Hepatocyte (in vitro differentiated cells): ENCODE measurements at regions not wholly inside any gene's neighbourhood (a gene's known extent, or its start where the extent isn't known, plus 50 kb on each side); places are given as distances from the start of the nearest gene placed in this dataset.

ENCODE experiments used
- EZH2 ChIP-seq: fragments of 200-600 bp; sonication (generic); IDR thresholded peaks from 2 replicates; pipeline ENCODE4 v1.6.1; 2016; ENCODE audit warnings: antibody characterized with exemption, mild to moderate bottlenecking, borderline replicate concordance
- TF ChIP-seq, protein P1 (sequence below): fragments of 200-600 bp; sonication (generic); IDR thresholded peaks from 2 replicates; pipeline ENCODE4 v1.5.1; 2016; ENCODE audit warnings: antibody characterized with exemption, mild to moderate bottlenecking; ENCODE audit not compliant: poor library complexity

DNA sequence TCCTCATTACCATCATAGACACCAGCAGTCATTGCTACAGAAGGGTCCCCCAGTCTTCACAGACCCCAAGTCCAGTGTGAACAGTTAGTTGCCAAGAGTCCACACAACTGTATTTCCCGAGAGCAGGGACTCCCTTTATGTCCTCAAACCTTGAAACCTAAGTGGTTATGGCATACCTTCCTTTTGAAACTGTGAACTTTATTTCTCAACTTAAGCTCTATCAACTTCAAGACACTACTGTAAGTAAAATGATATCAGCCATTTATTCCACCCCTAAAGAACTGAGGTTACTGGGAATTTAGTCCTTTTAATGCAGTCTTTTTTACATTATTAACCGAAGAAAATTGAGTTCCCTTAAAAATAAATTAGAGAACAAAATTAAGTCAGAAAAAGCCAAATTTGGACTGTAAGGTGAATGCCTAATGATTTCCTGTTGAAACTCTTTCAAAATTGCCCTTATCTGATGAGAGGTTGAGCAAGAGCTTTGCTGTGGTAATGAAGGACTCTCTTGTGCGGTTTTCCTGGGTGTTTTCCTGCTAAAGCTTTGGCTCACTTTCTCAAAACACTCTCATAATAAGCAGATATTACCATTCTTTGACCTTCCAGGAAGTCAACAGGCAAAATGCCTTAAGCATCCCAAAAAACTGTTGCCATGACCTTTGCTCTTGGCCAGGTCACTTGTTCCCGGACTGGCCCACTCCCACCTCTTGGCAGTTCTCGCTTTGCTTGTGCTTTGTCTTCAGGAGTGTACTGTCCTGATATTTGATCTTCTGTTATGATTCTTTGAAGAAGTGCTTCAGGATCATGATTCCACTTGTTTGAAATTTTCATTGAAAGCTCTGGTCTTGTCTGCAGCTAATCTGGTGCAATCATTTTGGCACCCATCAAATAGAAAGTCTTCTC is 765.4 kb upstream of the ANO3 start:
- TF ChIP-seq, protein P1, sequence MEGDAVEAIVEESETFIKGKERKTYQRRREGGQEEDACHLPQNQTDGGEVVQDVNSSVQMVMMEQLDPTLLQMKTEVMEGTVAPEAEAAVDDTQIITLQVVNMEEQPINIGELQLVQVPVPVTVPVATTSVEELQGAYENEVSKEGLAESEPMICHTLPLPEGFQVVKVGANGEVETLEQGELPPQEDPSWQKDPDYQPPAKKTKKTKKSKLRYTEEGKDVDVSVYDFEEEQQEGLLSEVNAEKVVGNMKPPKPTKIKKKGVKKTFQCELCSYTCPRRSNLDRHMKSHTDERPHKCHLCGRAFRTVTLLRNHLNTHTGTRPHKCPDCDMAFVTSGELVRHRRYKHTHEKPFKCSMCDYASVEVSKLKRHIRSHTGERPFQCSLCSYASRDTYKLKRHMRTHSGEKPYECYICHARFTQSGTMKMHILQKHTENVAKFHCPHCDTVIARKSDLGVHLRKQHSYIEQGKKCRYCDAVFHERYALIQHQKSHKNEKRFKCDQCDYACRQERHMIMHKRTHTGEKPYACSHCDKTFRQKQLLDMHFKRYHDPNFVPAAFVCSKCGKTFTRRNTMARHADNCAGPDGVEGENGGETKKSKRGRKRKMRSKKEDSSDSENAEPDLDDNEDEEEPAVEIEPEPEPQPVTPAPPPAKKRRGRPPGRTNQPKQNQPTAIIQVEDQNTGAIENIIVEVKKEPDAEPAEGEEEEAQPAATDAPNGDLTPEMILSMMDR, result no peak
- TF ChIP-seq EZH2, result no peak
